Hepatic stellate cell (primary cell): ENCODE measurements at regions not wholly inside any gene's neighbourhood (a gene's known extent, or its start where the extent isn't known, plus 50 kb on each side); places are given as distances from the start of the nearest gene placed in this dataset.
"Not testable (repeated sequence)": the region's sequence is repeated elsewhere in the genome, so short reads cannot be mapped to it uniquely, and the experiment has no call there.

Source experiments
- DNase-seq: peaks from one replicate; pipeline ENCODE4 v3.0.0; 2011; ENCODE audit warnings: low spot score

GRCh38 chr4:151519728-151520415, 110.9 kb downstream of the FHIP1A start:
- no peak for DNase-seq

GRCh38 chr4:151522866-151523519, 114.0 kb downstream of the FHIP1A start:
- DNase-seq = no peak

- no peak for DNase-seq
Observed at GRCh38 chr4:151524610-151525009, 115.6 kb downstream of the FHIP1A start.

GRCh38 chr4:151526489-151526888, 117.5 kb downstream of the FHIP1A start:
- not testable (repeated sequence) for DNase-seq

- DNase-seq = no peak
Observed at GRCh38 chr4:151527699-151528098, 118.7 kb downstream of the FHIP1A start.

GRCh38 chr4:151529187-151529586, 120.2 kb downstream of the FHIP1A start:
- DNase-seq = no peak

- DNase-seq = no peak
Observed at GRCh38 chr4:151530230-151530629, 121.3 kb downstream of the FHIP1A start.

GRCh38 chr4:151530783-151531182, 121.8 kb downstream of the FHIP1A start:
- DNase-seq = no peak

- no peak for DNase-seq
Observed at GRCh38 chr4:151532001-151532708, 123.2 kb downstream of the FHIP1A start.

GRCh38 chr4:151534195-151534594, 125.2 kb downstream of the FHIP1A start:
- DNase-seq = no peak

- DNase-seq = no peak
Observed at GRCh38 chr4:151535366-151535765, 126.4 kb downstream of the FHIP1A start.

- no peak for DNase-seq
Observed at GRCh38 chr4:151537687-151538086, 128.7 kb downstream of the FHIP1A start.

GRCh38 chr4:151538963-151539362, 130.0 kb downstream of the FHIP1A start:
- no peak for DNase-seq

- DNase-seq = peak; percentile 37
Observed at GRCh38 chr4:151540728-151541388, 131.9 kb downstream of the FHIP1A start.

- DNase-seq = no peak
Observed at GRCh38 chr4:151541389-151542071, 132.6 kb downstream of the FHIP1A start.

GRCh38 chr4:151548708-151549107, 139.7 kb downstream of the FHIP1A start:
- no peak for DNase-seq

- not testable (repeated sequence) for DNase-seq
Observed at GRCh38 chr4:151549378-151549777, 140.4 kb downstream of the FHIP1A start.

- no peak for DNase-seq
Observed at GRCh38 chr4:151553874-151554273, 144.9 kb downstream of the FHIP1A start.

GRCh38 chr4:151555151-151555945, 146.4 kb downstream of the FHIP1A start:
- no peak for DNase-seq

GRCh38 chr4:151558496-151559113, 149.6 kb downstream of the FHIP1A start:
- no peak for DNase-seq

GRCh38 chr4:151559595-151559994, 150.6 kb downstream of the FHIP1A start:
- no peak for DNase-seq
